ENCODE measurements at regions not wholly inside any gene's neighbourhood (a gene's known extent, or its start where the extent isn't known, plus 50 kb on each side); places are given as distances from the start of the nearest gene placed in this dataset.

GRCh38 chr5:8611067-8611466, 742.1 kb downstream of the MTRR start:
- no peaks in the 10 kb centered on the region for H3K27me3 ChIP-seq (replicated peaks in 1 of 7)
- no peaks in the 10 kb centered on the region for H3K36me3 ChIP-seq
- TF ChIP-seq POLR2AphosphoS5 (IDR thresholded peaks at IDR 0.05): no peak
- no peak for TF ChIP-seq CTCF (IDR thresholded peaks at IDR 0.05 in 8 of 11, conservative IDR thresholded peaks at IDR 0.05 in 3 of 11)
- TF ChIP-seq POLR2A (IDR thresholded peaks at IDR 0.05): no peak
- H3K9me3 ChIP-seq: no peaks in the 10 kb centered on the region
- no peak for DNase-seq
- intact Hi-C loops (cut with DNase I; ENCODE audit: low total_unique reads): no loop called here
- no peaks in the 10 kb centered on the region for H3K4me1 ChIP-seq
- H3K4me3 ChIP-seq: no peak overlapping the region
- H3K27ac ChIP-seq: no peak overlapping the region
- WGBS, 5 donors: 87 to 98% (median 95%) methylated on average over 3 of the region's 3 CpGs

GRCh38 chr5:8613078-8613685, 744.2 kb downstream of the MTRR start:
- H3K36me3 ChIP-seq: no peaks in the 10 kb centered on the region
- no peaks in the 10 kb centered on the region for H3K9me3 ChIP-seq
- DNase-seq: no peak
- no peaks in the 10 kb centered on the region for H3K4me1 ChIP-seq
- TF ChIP-seq CTCF (IDR thresholded peaks at IDR 0.05 in 8 of 11, conservative IDR thresholded peaks at IDR 0.05 in 3 of 11) (no peak), POLR2A (IDR thresholded peaks at IDR 0.05) (no peak), POLR2AphosphoS5 (IDR thresholded peaks at IDR 0.05) (no peak)
- no peaks in the 10 kb centered on the region for H3K27me3 ChIP-seq (replicated peaks in 1 of 7)
- no peak overlapping the region for H3K4me3 ChIP-seq
- 83 to 93% (median 88%) methylated on average over 4 of the region's 4 CpGs for WGBS, 5 donors
- intact Hi-C loops (cut with DNase I; ENCODE audit: low total_unique reads): no loop called here
- no peak overlapping the region for H3K27ac ChIP-seq

GRCh38 chr5:8615142-8615858, 746.4 kb downstream of the MTRR start:
- no peaks in the 10 kb centered on the region for H3K9me3 ChIP-seq
- no peaks in the 10 kb centered on the region for H3K4me1 ChIP-seq
- no peak overlapping the region for H3K4me3 ChIP-seq
- TF ChIP-seq CTCF (IDR thresholded peaks at IDR 0.05 in 8 of 11, conservative IDR thresholded peaks at IDR 0.05 in 3 of 11) (no peak), POLR2A (IDR thresholded peaks at IDR 0.05) (no peak), POLR2AphosphoS5 (IDR thresholded peaks at IDR 0.05) (no peak)
- no peak for DNase-seq
- no peaks in the 10 kb centered on the region for H3K27me3 ChIP-seq (replicated peaks in 1 of 7)
- intact Hi-C loops (cut with DNase I; ENCODE audit: low total_unique reads): no loop called here
- WGBS, 5 donors: 84 to 97% (median 94%) methylated on average over 7 of the region's 7 CpGs
- no peak overlapping the region for H3K27ac ChIP-seq
- no peaks in the 10 kb centered on the region for H3K36me3 ChIP-seq

GRCh38 chr5:8628521-8628920, 759.6 kb downstream of the MTRR start:
- Histone ChIP-seq H3K9me3 (peaks cover 0 to 11% (median 4%) of the 10 kb centered on the region in 8 donors), H3K27ac (no peak overlapping the region), H3K4me1 (no peaks in the 10 kb centered on the region), H3K4me3 (no peak overlapping the region), H3K36me3 (no peaks in the 10 kb centered on the region), H3K27me3 (replicated peaks in 1 of 7) (no peaks in the 10 kb centered on the region)
- WGBS, 5 donors: 72 to 88% (median 82%) methylated on average over 5 of the region's 5 CpGs
- intact Hi-C loops (cut with DNase I; ENCODE audit: low total_unique reads): no loop called here
- TF ChIP-seq CTCF (IDR thresholded peaks at IDR 0.05 in 8 of 11, conservative IDR thresholded peaks at IDR 0.05 in 3 of 11) (no peak), POLR2A (IDR thresholded peaks at IDR 0.05) (no peak), POLR2AphosphoS5 (IDR thresholded peaks at IDR 0.05) (no peak)
- DNase-seq: no peak
